Common myeloid progenitor, CD34-positive (primary cell): ENCODE measurements at regions not wholly inside any gene's neighbourhood (a gene's known extent, or its start where the extent isn't known, plus 50 kb on each side); places are given as distances from the start of the nearest gene placed in this dataset.
"Not testable (repeated sequence)": the region's sequence is repeated elsewhere in the genome, so short reads cannot be mapped to it uniquely, and the experiment has no call there.

ENCODE experiments used
- CTCF ChIA-PET: fragments of 350-600 bp; sonication (Branson Sonifier 250); formaldehyde crosslinking; loops from one replicate; lab custom pipeline; 2021; ENCODE audit warnings: antibody characterized with exemption; lab: Charles Lee
- POLR2A ChIA-PET: fragments of 350-600 bp; sonication (Branson Sonifier 250); formaldehyde crosslinking; loops from one replicate; lab custom pipeline; 2021; ENCODE audit warnings: antibody characterized with exemption; lab: Charles Lee
- DNase-seq, 3 donors: peaks; one replicate each; pipeline versions ENCODE4 v3.0.0 to v3.0.0-alpha.2; 2013
- H3K27ac ChIP-seq, 2 experiments: 1 replicate in 1 of 2; 2 replicates in 1 of 2; pipeline ENCODE4 v1.7.0; 2013; ENCODE audit warnings: inconsistent platforms in 2 of 2, low read length in 2 of 2, mild to moderate bottlenecking in 2 of 2, low read depth in 1 of 2, moderate library complexity in 1 of 2; ENCODE audit not compliant: severe bottlenecking in 2 of 2, insufficient read depth in 1 of 2, poor library complexity in 1 of 2
- H3K27me3 ChIP-seq, 5 experiments: replicated peaks in 2 of 5; 1 replicate in 3 of 5; 2 replicates in 2 of 5; pipeline versions ENCODE4 v1.6.1 to v1.7.0; 2013; ENCODE audit warnings: low read length in 4 of 5, mild to moderate bottlenecking in 2 of 5, moderate library complexity in 2 of 5, inconsistent platforms in 1 of 5; ENCODE audit not compliant: insufficient read depth in 5 of 5, control insufficient read depth in 4 of 5
- H3K36me3 ChIP-seq, 4 experiments: 1 replicate in 2 of 4; 2 replicates in 2 of 4; pipeline versions ENCODE4 v1.6.1 to v1.7.0; 2013; ENCODE audit warnings: low read length in 3 of 4, control low read depth in 1 of 4, mild to moderate bottlenecking in 1 of 4; ENCODE audit not compliant: control insufficient read depth in 4 of 4, insufficient read depth in 4 of 4
- H3K4me1 ChIP-seq, 4 experiments: 1 replicate in 3 of 4; 2 replicates in 1 of 4; pipeline versions ENCODE4 v1.6.1 to v1.7.1; 2013; ENCODE audit warnings: low read length in 3 of 4, mild to moderate bottlenecking in 3 of 4, control low read depth in 1 of 4, inconsistent platforms in 1 of 4, moderate library complexity in 1 of 4; ENCODE audit not compliant: control insufficient read depth in 4 of 4, insufficient read depth in 4 of 4; ENCODE audit errors: control extremely low read depth in 1 of 4
- H3K4me3 ChIP-seq, 7 experiments: 1 replicate in 4 of 7; 2 replicates in 3 of 7; pipeline versions ENCODE4 v1.5.1 to v1.7.0; 2013; ENCODE audit warnings: mild to moderate bottlenecking in 7 of 7, low read length in 6 of 7, moderate library complexity in 6 of 7, inconsistent platforms in 2 of 7, low read depth in 2 of 7, control low read depth in 1 of 7; ENCODE audit not compliant: insufficient read depth in 4 of 7, control insufficient read depth in 1 of 7; ENCODE audit errors: extremely low read depth in 1 of 7
- H3K9me3 ChIP-seq, 5 experiments: 1 replicate in 4 of 5; 2 replicates in 1 of 5; pipeline versions ENCODE4 v1.6.1 to v1.7.1; 2013; ENCODE audit warnings: low read length in 4 of 5, mild to moderate bottlenecking in 2 of 5, inconsistent platforms in 1 of 5, low read depth in 1 of 5, moderate library complexity in 1 of 5; ENCODE audit not compliant: control insufficient read depth in 4 of 5, insufficient read depth in 2 of 5; ENCODE audit errors: control extremely low read depth in 1 of 5
- WGBS: methylation state at CpG from one replicate; pipeline ENCODE4 v1.1.5; 2013; ENCODE audit not compliant: insufficient coverage; 5-methylcytosine and 5-hydroxymethylcytosine counted together

DNA sequence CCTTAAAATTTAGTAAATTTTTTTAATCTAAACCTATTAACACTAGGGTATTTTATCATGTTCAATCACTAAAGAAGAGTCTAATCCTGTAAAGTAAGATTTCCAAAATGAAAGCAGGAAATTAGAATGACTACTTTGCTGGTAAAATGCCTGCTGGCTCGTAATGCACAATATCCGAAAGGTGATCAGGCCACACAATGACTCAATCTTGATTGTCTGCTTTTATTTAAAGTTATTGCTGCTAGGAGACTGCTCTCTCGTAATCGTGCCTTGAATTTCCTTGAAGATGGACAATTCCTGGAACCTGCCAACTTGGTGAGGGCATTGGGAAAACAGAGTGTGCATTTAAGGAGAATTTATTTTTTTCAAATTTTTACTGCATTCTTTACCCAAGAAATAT is 1786.5 kb upstream of the RAG2 start:
- Histone ChIP-seq H3K27me3 (no peaks in the 10 kb centered on the region), H3K4me3 (no peak overlapping the region), H3K4me1 (no peaks in the 10 kb centered on the region), H3K9me3 (peaks cover 0 to 2% (median 0%) of the 10 kb centered on the region in 5 experiments), H3K36me3 (no peaks in the 10 kb centered on the region), H3K27ac (no peak overlapping the region)
- no peak for DNase-seq
- ChIA-PET POLR2A (no interaction called here), CTCF (no interaction called here)
- WGBS: 96% methylated on average over 2 of the region's 4 CpGs

DNA sequence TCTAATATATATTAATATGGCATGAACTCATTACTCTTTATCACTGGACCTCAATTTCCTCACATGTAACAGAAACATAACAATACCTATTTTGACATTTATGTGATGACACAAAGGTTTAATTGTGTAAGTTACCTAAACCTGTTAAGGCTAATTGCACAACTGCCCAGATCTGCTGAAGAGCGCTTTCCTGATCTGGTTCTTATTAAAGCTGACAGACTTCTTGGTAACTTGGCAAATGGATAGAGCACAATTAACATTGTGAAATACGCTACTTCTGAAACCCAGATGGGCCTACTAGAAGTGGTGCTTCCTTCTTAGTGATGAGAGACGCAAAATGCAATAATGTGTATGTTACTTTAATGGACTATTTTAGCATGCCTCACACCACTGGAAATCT is 1767.2 kb upstream of the RAG2 start:
- no peak for DNase-seq
- Histone ChIP-seq H3K4me3 (no peak overlapping the region), H3K36me3 (no peaks in the 10 kb centered on the region), H3K27ac (no peak overlapping the region), H3K27me3 (no peaks in the 10 kb centered on the region), H3K4me1 (no peaks in the 10 kb centered on the region), H3K9me3 (no peaks in the 10 kb centered on the region)
- CTCF ChIA-PET: no interaction called here
- WGBS: 90% methylated on average over 1 of the region's 3 CpGs
- POLR2A ChIA-PET: no interaction called here

DNA sequence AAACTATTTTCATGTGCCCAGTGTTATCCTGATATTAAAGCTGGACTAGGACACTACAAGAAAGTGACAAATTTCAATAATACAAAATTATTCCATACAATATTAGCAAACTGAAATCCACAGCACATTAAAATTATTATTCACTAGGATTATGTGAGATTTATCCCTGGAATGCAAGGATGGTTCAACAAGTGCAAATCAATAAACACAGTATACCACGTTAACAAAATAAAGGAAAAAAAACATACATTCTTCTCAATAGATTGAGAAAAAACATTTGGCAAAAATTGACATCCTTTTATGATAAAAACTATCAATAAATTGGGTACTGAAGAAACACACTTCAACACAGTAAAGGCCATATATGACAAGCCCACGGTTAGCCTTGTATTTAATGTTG is 1758.2 kb upstream of the RAG2 start:
- no CpG with 5 or more reads among the region's 2 CpGs for WGBS

DNA sequence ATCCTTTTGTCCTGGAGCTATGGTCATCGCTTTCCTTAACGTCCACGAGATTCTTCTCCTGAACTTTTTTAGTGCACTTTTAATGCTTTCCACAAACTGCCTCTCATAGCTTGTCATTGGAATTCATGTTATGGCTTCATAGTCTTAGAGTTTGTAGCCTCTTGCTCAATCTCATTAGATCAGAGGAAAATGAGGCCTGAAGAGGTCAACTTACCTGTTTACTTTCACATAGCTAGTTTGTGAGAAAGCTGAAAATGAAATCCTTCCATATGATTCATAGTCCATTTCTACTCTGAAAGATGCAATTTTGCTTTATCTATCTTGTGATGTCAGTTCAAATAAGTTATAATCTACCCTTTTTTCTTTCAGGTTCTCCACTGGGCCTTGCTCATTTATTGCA is 1747.2 kb upstream of the RAG2 start:
- 100% methylated on average over 3 of the region's 3 CpGs for WGBS
- Histone ChIP-seq H3K4me3 (no peak overlapping the region), H3K27me3 (no peaks in the 10 kb centered on the region), H3K36me3 (no peaks in the 10 kb centered on the region), H3K9me3 (peaks cover 0 to 4% (median 0%) of the 10 kb centered on the region in 5 experiments), H3K27ac (no peak overlapping the region), H3K4me1 (no peaks in the 10 kb centered on the region)
- ChIA-PET CTCF (no interaction called here), POLR2A (interaction anchor here (0.6 kb wide), 1 partner anchor 90 kb away, joined by 3 read pairs; no protein-coding TSS in a partner anchor)
- no peak for DNase-seq

More for the DNA sequence above, 1758.2 kb upstream of the RAG2 start:
- Histone ChIP-seq H3K36me3 (no peaks in the 10 kb centered on the region), H3K27me3 (no peaks in the 10 kb centered on the region), H3K27ac (no peak overlapping the region), H3K9me3 (peaks cover 0 to 11% (median 2%) of the 10 kb centered on the region in 5 experiments), H3K4me1 (no peaks in the 10 kb centered on the region), H3K4me3 (no peak overlapping the region)
- ChIA-PET CTCF (no interaction called here), POLR2A (no interaction called here)
- DNase-seq: peak in 1 of 3 donors; percentile 2

DNA sequence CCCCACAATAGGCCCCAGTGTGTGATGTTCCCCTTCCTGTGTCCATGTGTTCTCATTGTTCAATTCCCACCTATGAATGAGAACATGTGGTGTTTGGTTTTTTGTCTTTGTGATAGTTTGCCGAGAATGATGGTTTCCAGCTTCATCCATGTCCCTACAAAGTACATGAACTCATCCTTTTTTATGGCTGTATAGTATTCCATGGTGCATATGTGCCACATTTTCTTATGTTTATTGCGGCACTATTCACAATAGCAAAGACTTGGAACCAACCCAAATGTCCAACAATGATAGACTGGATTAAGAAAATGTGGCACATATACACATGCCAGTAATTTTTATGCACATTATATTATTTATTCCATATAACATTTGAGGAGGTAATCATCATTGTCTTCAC is 1743.6 kb upstream of the RAG2 start:
- H3K36me3 ChIP-seq, H3K9me3 ChIP-seq, H3K27ac ChIP-seq, H3K4me3 ChIP-seq, H3K27me3 ChIP-seq, CTCF ChIA-PET, DNase-seq, H3K4me1 ChIP-seq, POLR2A ChIA-PET: not testable (repeated sequence)
- no CpG with 5 or more reads among the region's 2 CpGs for WGBS

DNA sequence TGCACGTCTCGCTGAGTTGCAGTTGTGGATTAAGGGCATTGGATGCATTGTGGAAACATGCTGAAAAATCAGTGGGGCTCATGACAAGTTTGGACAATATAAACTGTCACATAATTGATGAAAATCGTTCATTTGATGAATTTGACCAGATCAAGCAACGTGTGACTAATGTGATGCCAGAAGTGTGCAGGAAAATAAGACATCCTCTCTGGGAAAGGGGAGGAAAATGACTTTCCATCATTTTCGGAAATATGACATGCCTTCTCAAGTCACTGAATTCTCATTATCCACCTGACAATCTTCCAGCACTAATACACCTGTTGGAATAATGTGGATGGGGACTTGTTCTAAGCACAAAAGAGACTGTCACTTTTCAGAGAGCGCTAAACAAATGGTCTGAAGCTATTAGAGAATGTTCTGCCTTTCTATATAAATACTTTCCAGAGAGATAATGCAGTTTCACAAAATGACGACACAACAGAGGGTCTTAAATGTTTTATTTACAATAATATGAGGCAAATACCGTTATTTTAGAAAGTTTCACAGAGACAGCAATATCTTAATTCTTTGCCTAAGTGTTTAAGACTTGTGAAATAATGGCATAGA is 1741.9 kb upstream of the RAG2 start:
- 94% methylated on average over 5 of the region's 8 CpGs for WGBS
- Histone ChIP-seq H3K4me3 (no peak overlapping the region), H3K27me3 (no peaks in the 10 kb centered on the region), H3K9me3 (no peaks in the 10 kb centered on the region), H3K36me3 (no peaks in the 10 kb centered on the region), H3K27ac (no peak overlapping the region), H3K4me1 (no peaks in the 10 kb centered on the region)
- ChIA-PET CTCF (no interaction called here), POLR2A (no interaction called here)
- no peak for DNase-seq

DNA sequence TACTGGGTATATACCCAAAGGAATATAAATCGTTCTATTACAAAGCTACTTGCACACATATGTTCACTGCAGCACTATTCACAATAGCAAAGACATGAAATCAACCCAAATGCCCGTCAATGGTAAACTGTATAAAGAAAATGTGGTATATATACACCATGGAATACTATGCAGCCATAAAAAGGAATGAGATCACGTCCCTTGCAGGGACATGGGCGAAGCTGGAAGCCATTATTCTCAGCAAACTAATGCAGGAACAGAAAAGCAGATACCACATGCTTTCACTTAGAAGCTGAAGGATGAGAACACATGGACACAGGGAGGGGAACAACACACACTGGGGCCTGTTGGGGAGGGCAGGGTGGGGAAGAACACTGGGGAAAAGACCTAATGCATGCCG is 1740.0 kb upstream of the RAG2 start:
- H3K27me3 ChIP-seq, DNase-seq, CTCF ChIA-PET, H3K36me3 ChIP-seq, H3K4me3 ChIP-seq, H3K27ac ChIP-seq, H3K9me3 ChIP-seq, H3K4me1 ChIP-seq, POLR2A ChIA-PET: not testable (repeated sequence)
- 100% methylated on average over 2 of the region's 5 CpGs for WGBS
